Muscle layer of colon (tissue), 2 donors: ENCODE measurements at regions not wholly inside any gene's neighbourhood (a gene's known extent, or its start where the extent isn't known, plus 50 kb on each side); places are given as distances from the start of the nearest gene placed in this dataset.
"Not testable (repeated sequence)": the region's sequence is repeated elsewhere in the genome, so short reads cannot be mapped to it uniquely, and the experiment has no call there.

Source experiments
- H3K27ac ChIP-seq: one replicate; pipeline ENCODE4 v1.7.0; 2013; ENCODE audit warnings: low read depth, mild to moderate bottlenecking, low read length, moderate library complexity
- H3K27me3 ChIP-seq, 2 donors: one replicate each; pipeline ENCODE4 v1.7.0; 2013; ENCODE audit warnings: low read length in 2 of 2, mild to moderate bottlenecking in 2 of 2; ENCODE audit not compliant: insufficient read depth in 2 of 2, control insufficient read depth in 1 of 2
- H3K36me3 ChIP-seq: one replicate; pipeline ENCODE4 v1.7.0; 2013; ENCODE audit warnings: mild to moderate bottlenecking, low read length; ENCODE audit not compliant: insufficient read depth
- H3K4me1 ChIP-seq: one replicate; pipeline ENCODE4 v1.7.0; 2013; ENCODE audit warnings: mild to moderate bottlenecking, low read length; ENCODE audit not compliant: insufficient read depth
- H3K4me3 ChIP-seq, 2 donors: one replicate each; pipeline ENCODE4 v1.7.0; 2013; ENCODE audit warnings: low read length in 2 of 2, low read depth in 1 of 2, mild to moderate bottlenecking in 1 of 2, moderate library complexity in 1 of 2
- H3K9ac ChIP-seq: one replicate; pipeline ENCODE4 v1.7.0; 2013; ENCODE audit warnings: low read length
- H3K9me3 ChIP-seq: one replicate; pipeline ENCODE4 v1.7.0; 2013; ENCODE audit warnings: mild to moderate bottlenecking, low read length
- donor health status: abdominal sarcoma.
- donor health status: Adenocarcinoma of cecum.

- Histone ChIP-seq H3K9ac (no peak overlapping the region), H3K36me3 (no peaks in the 10 kb centered on the region), H3K4me1 (no peaks in the 10 kb centered on the region), H3K9me3 (no peaks in the 10 kb centered on the region), H3K27ac (no peak overlapping the region), H3K4me3 (no peak overlapping the region), H3K27me3 (no peaks in the 10 kb centered on the region)
Measured at GRCh38 chr10:131821378-131822012, 79.3 kb upstream of the PPP2R2D start.

DNA sequence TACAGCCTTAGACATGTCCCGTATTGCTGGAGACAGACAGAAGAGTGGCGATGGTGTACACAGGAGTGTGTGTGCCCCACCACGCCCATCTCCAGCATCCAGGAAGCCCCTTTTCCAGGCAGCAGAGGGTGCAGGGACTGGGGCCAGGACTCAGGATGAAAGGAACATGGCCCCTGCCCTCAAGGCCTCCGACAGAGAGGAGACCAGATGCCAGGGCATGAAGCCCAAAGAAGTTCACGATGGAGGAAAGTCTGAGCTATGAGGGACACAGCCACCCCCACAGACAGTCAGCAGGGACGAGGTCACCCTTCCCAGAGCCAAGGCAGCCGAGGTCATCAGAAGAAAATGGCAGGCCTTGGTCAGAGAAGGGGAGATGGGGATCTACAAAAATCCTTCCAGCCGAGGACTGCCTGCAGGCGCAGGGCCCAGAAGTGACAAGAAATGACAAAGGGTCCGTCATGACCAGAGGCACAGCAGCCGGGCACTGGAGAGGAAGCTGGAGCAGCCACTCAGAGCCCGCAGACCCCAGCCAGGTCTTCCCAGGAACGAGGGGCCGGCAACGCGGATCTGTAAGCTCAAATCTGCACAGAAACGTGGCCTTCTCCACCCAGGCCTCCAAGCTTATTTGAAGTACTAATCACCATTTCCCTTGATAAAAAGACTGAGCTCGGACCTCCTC, 78.7 kb upstream of the PPP2R2D start:
- no peaks in the 10 kb centered on the region for H3K9me3 ChIP-seq
- H3K4me3 ChIP-seq, result no peak overlapping the region
- H3K4me1 ChIP-seq, result no peaks in the 10 kb centered on the region
- no peaks in the 10 kb centered on the region for H3K27me3 ChIP-seq
- no peaks in the 10 kb centered on the region for H3K36me3 ChIP-seq
- H3K27ac ChIP-seq, result no peak overlapping the region
- H3K9ac ChIP-seq, result no peak overlapping the region

GRCh38 chr10:131822692-131823245, 78.0 kb upstream of the PPP2R2D start:
- Histone ChIP-seq H3K4me3 (no peak overlapping the region), H3K9ac (no peak overlapping the region), H3K27me3 (no peaks in the 10 kb centered on the region), H3K27ac (no peak overlapping the region), H3K9me3 (no peaks in the 10 kb centered on the region), H3K4me1 (no peaks in the 10 kb centered on the region), H3K36me3 (no peaks in the 10 kb centered on the region)

- not testable (repeated sequence) for H3K36me3 ChIP-seq, H3K9ac ChIP-seq, H3K4me3 ChIP-seq, H3K9me3 ChIP-seq, H3K4me1 ChIP-seq, H3K27me3 ChIP-seq, H3K27ac ChIP-seq
Measured at GRCh38 chr10:131823601-131824099, 77.2 kb upstream of the PPP2R2D start.

GRCh38 chr10:131824371-131825149, 76.2 kb upstream of the PPP2R2D start:
- Histone ChIP-seq H3K4me3 (no peak overlapping the region), H3K27me3 (peaks cover 0 to 4% of the 10 kb centered on the region in 2 donors), H3K9me3 (no peaks in the 10 kb centered on the region), H3K27ac (no peak overlapping the region), H3K4me1 (no peaks in the 10 kb centered on the region), H3K9ac (no peak overlapping the region), H3K36me3 (no peaks in the 10 kb centered on the region)

- Histone ChIP-seq H3K4me3 (no peak overlapping the region), H3K36me3 (no peaks in the 10 kb centered on the region), H3K4me1 (no peaks in the 10 kb centered on the region), H3K9me3 (no peaks in the 10 kb centered on the region), H3K9ac (no peak overlapping the region), H3K27me3 (peaks cover 0 to 7% of the 10 kb centered on the region in 2 donors), H3K27ac (no peak overlapping the region)
Measured at GRCh38 chr10:131825150-131825848, 75.5 kb upstream of the PPP2R2D start.

GRCh38 chr10:131825960-131826650, 74.7 kb upstream of the PPP2R2D start:
- Histone ChIP-seq H3K9me3 (no peaks in the 10 kb centered on the region), H3K36me3 (no peaks in the 10 kb centered on the region), H3K27me3 (peaks cover 0 to 7% of the 10 kb centered on the region in 2 donors), H3K4me1 (no peaks in the 10 kb centered on the region), H3K9ac (no peak overlapping the region), H3K27ac (no peak overlapping the region), H3K4me3 (no peak overlapping the region)

DNA sequence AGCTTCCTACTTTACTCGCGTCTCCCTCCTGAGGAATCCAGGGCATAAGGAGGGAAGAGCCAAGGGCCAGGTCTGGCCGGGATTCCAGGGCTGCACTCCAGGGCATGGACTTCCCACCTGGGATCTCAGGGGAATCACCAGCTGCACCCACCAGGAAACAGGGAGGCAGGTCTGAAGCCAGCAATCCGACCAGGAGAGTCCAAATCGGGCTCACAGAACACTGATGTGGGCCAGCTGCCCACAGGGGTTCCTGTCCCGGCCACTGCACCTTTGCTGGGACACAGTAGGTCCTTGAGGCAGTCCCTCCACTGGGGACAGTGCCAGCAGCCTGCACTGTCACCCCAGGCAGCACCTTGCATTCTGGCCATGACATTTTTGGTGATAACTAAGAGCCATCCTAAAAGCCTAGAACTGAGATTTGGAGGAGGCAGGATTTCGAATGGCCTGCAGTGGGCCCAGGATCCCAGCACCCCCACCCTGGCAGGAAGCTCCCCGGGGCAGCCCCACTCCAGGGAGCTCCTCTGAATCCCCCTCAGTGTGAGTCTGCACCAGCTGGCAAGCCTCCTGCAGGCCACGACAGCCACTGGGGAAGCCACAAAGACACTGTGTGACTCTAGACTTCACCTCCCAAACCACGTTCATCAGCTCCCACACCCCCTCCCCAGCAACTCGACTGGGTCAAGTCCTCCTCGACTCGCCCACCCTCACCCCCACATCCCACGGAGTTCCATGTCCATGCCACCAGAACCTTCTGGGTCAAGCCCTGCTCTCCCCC, 71.5 kb upstream of the PPP2R2D start:
- H3K9me3 ChIP-seq, result no peaks in the 10 kb centered on the region
- no peak overlapping the region for H3K27ac ChIP-seq
- no peak overlapping the region for H3K9ac ChIP-seq
- peaks cover 0 to 7% of the 10 kb centered on the region in 2 donors for H3K27me3 ChIP-seq
- no peaks in the 10 kb centered on the region for H3K36me3 ChIP-seq
- H3K4me3 ChIP-seq, result no peak overlapping the region
- no peaks in the 10 kb centered on the region for H3K4me1 ChIP-seq

DNA sequence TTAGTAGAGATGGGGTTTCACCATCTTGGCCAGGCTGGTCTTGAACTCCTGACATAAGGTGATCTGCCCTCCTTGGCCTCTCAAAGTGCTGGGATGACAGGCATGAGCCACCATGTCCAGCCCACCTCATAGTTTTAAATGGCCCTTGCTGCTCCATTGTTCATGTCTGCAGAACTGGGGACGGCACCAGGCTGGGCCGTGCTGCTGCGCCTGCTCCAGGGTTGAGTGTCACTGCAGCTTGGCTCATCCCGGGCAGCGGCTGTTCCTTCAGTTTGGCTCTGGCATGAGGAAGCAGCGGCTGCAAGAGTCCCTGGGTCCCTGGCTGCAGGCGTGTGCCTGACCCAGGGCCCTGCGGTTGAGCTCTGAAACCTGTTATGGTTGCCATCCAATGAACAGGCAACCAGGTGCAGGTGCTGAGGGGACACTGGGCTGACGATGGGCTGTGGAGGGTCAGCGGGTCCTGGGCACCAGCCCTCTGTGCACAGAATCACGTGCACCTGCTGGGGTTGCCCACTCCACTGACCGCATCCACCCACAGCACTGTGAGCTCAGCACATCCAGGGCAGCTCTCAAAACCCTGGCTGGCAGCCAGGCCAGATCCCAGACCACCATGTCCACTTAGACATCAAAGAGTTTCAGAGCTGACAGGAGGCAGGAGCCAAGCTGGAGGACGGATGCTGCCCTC, 70.2 kb upstream of the PPP2R2D start:
- Histone ChIP-seq H3K4me3 (no peak overlapping the region), H3K27me3 (peaks cover 0 to 7% of the 10 kb centered on the region in 2 donors), H3K27ac (no peak overlapping the region), H3K36me3 (no peaks in the 10 kb centered on the region), H3K9ac (no peak overlapping the region), H3K4me1 (no peaks in the 10 kb centered on the region), H3K9me3 (no peaks in the 10 kb centered on the region)

DNA sequence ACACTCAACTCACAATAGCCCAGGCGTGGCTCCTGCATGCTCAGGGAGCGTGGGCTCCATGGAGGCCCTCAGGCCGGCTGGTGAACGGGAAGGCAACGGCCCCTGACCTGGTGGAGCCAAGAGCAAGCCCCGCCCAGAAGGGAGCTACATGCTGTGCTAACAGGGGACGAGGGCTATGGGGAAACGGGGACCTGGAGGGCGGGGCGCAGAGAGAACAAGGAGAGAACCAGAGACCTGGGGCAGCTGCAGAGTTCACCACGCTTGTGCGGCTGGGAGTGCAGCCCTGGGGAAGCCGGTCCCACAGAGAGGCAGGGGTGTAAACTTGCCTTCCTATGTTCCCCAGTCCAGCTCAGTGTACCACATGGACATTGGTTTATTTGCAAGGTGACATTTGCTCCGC, 69.2 kb upstream of the PPP2R2D start:
- no peaks in the 10 kb centered on the region for H3K9me3 ChIP-seq
- H3K27me3 ChIP-seq, result peaks cover 0 to 7% of the 10 kb centered on the region in 2 donors
- H3K4me1 ChIP-seq, result no peaks in the 10 kb centered on the region
- H3K36me3 ChIP-seq, result no peaks in the 10 kb centered on the region
- H3K4me3 ChIP-seq, result no peak overlapping the region
- no peak overlapping the region for H3K27ac ChIP-seq
- no peak overlapping the region for H3K9ac ChIP-seq
